PC-3 (cell line): ENCODE measurements at regions not wholly inside any gene's neighbourhood (a gene's known extent, or its start where the extent isn't known, plus 50 kb on each side); places are given as distances from the start of the nearest gene placed in this dataset.

Source experiments
- ATAC-seq: fragments of 200-7000 bp; cut with Tn5 transposase; 2 replicates; pipeline ENCODE4 v1.9.1; 2020; ENCODE audit warnings: mild to moderate bottlenecking, moderate library complexity
- BruUV-seq: library from RNA; stranded (reverse); fragments of 400-500 nt; replicated peaks from 2 replicates; lab custom pipeline; 2021; lab: Mats Ljungman, UMichigan
- CTCF ChIA-PET: fragments of 300-600 bp; sonication (Branson Sonifier 250); formaldehyde crosslinking; loops from one replicate; lab custom pipeline; 2022; ENCODE audit warnings: antibody characterized with exemption; lab: Charles Lee
- POLR2A ChIA-PET: fragments of 300-600 bp; sonication (Branson Sonifier 250); formaldehyde crosslinking; loops from one replicate; lab custom pipeline; 2022; ENCODE audit warnings: antibody characterized with exemption; ENCODE audit not compliant: unreplicated experiment; lab: Charles Lee
- DNase-seq: peaks from one replicate; pipeline ENCODE4 v3.0.0-alpha.2; 2015
- H2AFZ ChIP-seq: fragments of 300-600 bp; sonication (generic); 2 replicates; pipeline ENCODE4 v1.6.0; 2016; ENCODE audit warnings: antibody characterized with exemption, low read length
- H3F3A ChIP-seq: fragments of 300-600 bp; sonication (generic); one replicate; pipeline ENCODE4 v1.6.0; 2017; ENCODE audit warnings: antibody characterized with exemption, low read length, control low read depth, mild to moderate bottlenecking; ENCODE audit not compliant: unreplicated experiment
- H3K27ac ChIP-seq: fragments of 300-600 bp; sonication (generic); 2 replicates; pipeline ENCODE4 v1.5.1; 2016; ENCODE audit warnings: mild to moderate bottlenecking, low read length
- H3K27me3 ChIP-seq: fragments of 300-600 bp; sonication (generic); 2 replicates; pipeline ENCODE4 v1.6.1; 2016; ENCODE audit warnings: low read length, mixed read lengths
- H3K36me3 ChIP-seq: fragments of 300-600 bp; sonication (generic); 2 replicates; pipeline ENCODE4 v1.6.1; 2016; ENCODE audit warnings: low read depth, mixed run types, low read length, mixed read lengths
- H3K4me1 ChIP-seq: fragments of 300-600 bp; sonication (generic); 2 replicates; pipeline ENCODE4 v1.5.1; 2016; ENCODE audit warnings: low read length; ENCODE audit not compliant: insufficient read depth
- H3K4me2 ChIP-seq: fragments of 300-600 bp; sonication (generic); 2 replicates; pipeline ENCODE4 v1.6.0; 2016; ENCODE audit warnings: low read length
- H3K4me3 ChIP-seq: fragments of 300-600 bp; sonication (generic); 2 replicates; pipeline ENCODE4 v1.5.1; 2016; ENCODE audit warnings: mild to moderate bottlenecking, low read length, mixed read lengths
- H3K79me2 ChIP-seq: fragments of 300-600 bp; sonication (generic); 2 replicates; pipeline ENCODE4 v1.6.1; 2017; ENCODE audit warnings: low read length, mixed read lengths
- H3K9ac ChIP-seq: fragments of 300-600 bp; sonication (generic); 2 replicates; pipeline ENCODE4 v1.6.0; 2016; ENCODE audit warnings: mild to moderate bottlenecking, low read length
- H3K9me2 ChIP-seq: fragments of 300-600 bp; sonication (generic); replicated peaks from 2 replicates; pipeline ENCODE4 v1.6.1; 2016; ENCODE audit warnings: mixed run types, low read length, mixed read lengths
- H3K9me3 ChIP-seq: fragments of 300-600 bp; sonication (generic); 2 replicates; pipeline ENCODE4 v1.6.1; 2016; ENCODE audit warnings: low read length, mixed read lengths
- H4K20me1 ChIP-seq: fragments of 300-600 bp; sonication (generic); 2 replicates; pipeline ENCODE4 v1.6.1; 2016; ENCODE audit warnings: low read length, mixed read lengths
- EZH2 ChIP-seq: fragments of 300-600 bp; sonication (generic); IDR thresholded peaks from one replicate; pipeline ENCODE4 v1.6.1; 2017; ENCODE audit warnings: antibody characterized with exemption, mild to moderate bottlenecking, low read length; ENCODE audit not compliant: unreplicated experiment
- EZH2phosphoT487 ChIP-seq: fragments of 300-600 bp; sonication (generic); IDR thresholded peaks from 2 replicates; pipeline ENCODE4 v1.6.1; 2018; ENCODE audit warnings: mild to moderate bottlenecking, antibody characterized with exemption, low read length, borderline replicate concordance
- intact Hi-C: fragments of 100-400 bp; cut with micrococcal nuclease; formaldehyde crosslinking; loops from 2 replicates; pipeline ENCODE4 v1.9.0; 2023
- TF ChIP-seq, protein P1 (sequence below): fragments of 300-600 bp; sonication (generic); conservative IDR thresholded peaks from 2 replicates; pipeline ENCODE4 v1.5.1; 2017; ENCODE audit warnings: antibody characterized with exemption, low read depth, mild to moderate bottlenecking, low read length

DNA sequence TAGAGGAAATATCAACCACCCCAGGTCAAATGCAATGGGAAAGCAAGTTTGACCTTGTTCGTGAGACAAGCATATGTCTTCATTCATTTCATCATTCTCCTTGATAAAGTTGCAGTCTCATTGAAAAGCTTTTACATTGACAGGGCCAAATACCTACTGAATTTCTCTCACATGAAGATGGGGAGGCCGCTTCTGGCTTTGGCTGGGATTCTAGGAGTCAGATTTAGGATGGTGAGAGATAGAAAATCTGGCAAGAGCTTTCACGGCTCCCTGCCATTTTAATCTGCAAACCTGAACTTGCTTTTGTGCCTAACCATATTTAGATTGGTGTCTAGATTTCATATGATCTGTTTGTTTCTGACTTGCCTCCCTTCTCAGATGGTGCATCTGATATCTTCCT, 88.0 kb downstream of the TMEM100 start:
- DNase-seq: no peak
- ChIA-PET CTCF (no interaction called here), POLR2A (no interaction called here)
- Histone ChIP-seq H3K36me3 (no peaks in the 10 kb centered on the region), H3F3A (no peaks in the 10 kb centered on the region), H3K9me2 (no peaks in the 10 kb centered on the region), H3K27ac (no peak overlapping the region), H3K4me1 (no peaks in the 10 kb centered on the region), H3K9ac (no peak overlapping the region), H4K20me1 (no peaks in the 10 kb centered on the region), H3K9me3 (no peaks in the 10 kb centered on the region), H3K4me2 (peak overlapping the region; percentile 37; the same call in 1 of the 2 replicates), H2AFZ (no peak overlapping the region), H3K27me3 (peaks cover 72% of the 10 kb centered on the region), H3K4me3 (peak overlapping the region; percentile 28; the same call in 1 of the 2 replicates), H3K79me2 (no peaks in the 10 kb centered on the region)
- TF ChIP-seq EZH2 (no peak), EZH2phosphoT487 (no peak)
- TF ChIP-seq, protein P1, sequence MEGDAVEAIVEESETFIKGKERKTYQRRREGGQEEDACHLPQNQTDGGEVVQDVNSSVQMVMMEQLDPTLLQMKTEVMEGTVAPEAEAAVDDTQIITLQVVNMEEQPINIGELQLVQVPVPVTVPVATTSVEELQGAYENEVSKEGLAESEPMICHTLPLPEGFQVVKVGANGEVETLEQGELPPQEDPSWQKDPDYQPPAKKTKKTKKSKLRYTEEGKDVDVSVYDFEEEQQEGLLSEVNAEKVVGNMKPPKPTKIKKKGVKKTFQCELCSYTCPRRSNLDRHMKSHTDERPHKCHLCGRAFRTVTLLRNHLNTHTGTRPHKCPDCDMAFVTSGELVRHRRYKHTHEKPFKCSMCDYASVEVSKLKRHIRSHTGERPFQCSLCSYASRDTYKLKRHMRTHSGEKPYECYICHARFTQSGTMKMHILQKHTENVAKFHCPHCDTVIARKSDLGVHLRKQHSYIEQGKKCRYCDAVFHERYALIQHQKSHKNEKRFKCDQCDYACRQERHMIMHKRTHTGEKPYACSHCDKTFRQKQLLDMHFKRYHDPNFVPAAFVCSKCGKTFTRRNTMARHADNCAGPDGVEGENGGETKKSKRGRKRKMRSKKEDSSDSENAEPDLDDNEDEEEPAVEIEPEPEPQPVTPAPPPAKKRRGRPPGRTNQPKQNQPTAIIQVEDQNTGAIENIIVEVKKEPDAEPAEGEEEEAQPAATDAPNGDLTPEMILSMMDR: no peak
- ATAC-seq: no peak
- intact Hi-C loops: no loop called here
- BruUV-seq: no TSS peak

DNA sequence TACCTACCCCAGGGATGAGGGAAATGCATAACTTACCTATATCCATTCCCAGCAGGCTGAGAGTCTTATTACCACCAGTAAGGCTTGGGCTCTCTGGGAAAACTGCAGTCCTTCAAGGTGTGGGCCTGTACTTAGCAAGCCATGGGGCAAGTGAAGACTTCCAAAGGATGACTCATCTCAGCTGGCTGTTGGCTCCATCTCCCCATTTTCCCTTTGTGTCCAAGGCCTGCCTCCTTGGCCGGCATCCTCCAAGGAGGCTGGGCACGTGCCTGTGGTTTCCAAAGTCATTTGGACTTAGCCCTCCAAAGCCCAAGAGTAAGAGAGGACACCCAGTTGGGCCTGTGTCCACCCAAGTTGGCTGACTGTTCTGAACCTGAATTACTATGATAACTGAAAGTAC, 89.8 kb downstream of the TMEM100 start:
- intact Hi-C loops: no loop called here
- no peak overlapping the region for H3K4me3 ChIP-seq
- no peaks in the 10 kb centered on the region for H3K9me2 ChIP-seq
- no peaks in the 10 kb centered on the region for H3K79me2 ChIP-seq
- no peak for ATAC-seq
- H3F3A ChIP-seq: no peaks in the 10 kb centered on the region
- TF ChIP-seq EZH2phosphoT487 (no peak), EZH2 (no peak)
- TF ChIP-seq, protein P1: no peak
- H2AFZ ChIP-seq: no peak overlapping the region
- BruUV-seq: no TSS peak
- no peaks in the 10 kb centered on the region for H4K20me1 ChIP-seq
- no peaks in the 10 kb centered on the region for H3K36me3 ChIP-seq
- ChIA-PET CTCF (no interaction called here), POLR2A (no interaction called here)
- no peak overlapping the region for H3K27ac ChIP-seq
- H3K9ac ChIP-seq: no peak overlapping the region
- H3K27me3 ChIP-seq: peaks cover 69% of the 10 kb centered on the region
- H3K4me1 ChIP-seq: no peaks in the 10 kb centered on the region
- no peak for DNase-seq
- H3K9me3 ChIP-seq: no peaks in the 10 kb centered on the region
- H3K4me2 ChIP-seq: no peak overlapping the region

DNA sequence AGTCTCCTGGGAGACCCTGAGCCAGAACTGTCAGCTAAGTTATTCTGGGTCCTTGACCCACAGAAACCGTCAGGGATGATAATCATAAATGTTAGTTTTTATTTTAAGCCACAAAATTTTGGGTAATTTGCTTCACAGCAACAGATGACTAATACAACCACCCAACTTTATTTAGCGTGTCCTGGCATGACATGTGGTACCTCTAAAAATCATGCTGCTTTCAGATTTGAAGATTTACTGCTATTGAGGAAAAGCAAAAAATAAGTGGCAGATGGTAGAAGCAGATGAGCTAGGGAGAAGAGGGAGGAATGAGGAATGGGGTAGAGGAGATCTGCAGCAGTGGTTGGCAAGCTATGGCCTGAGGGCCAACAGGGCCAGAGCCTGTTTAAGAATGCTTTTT, 90.4 kb downstream of the TMEM100 start:
- Histone ChIP-seq H3K9ac (no peak overlapping the region), H3F3A (no peaks in the 10 kb centered on the region), H3K4me3 (no peak overlapping the region), H3K36me3 (no peaks in the 10 kb centered on the region), H4K20me1 (no peaks in the 10 kb centered on the region), H3K27ac (no peak overlapping the region), H3K4me2 (no peak overlapping the region), H3K4me1 (no peaks in the 10 kb centered on the region), H2AFZ (no peak overlapping the region), H3K9me2 (no peaks in the 10 kb centered on the region), H3K79me2 (no peaks in the 10 kb centered on the region), H3K9me3 (no peaks in the 10 kb centered on the region), H3K27me3 (peaks cover 65% of the 10 kb centered on the region)
- ChIA-PET CTCF (no interaction called here), POLR2A (interaction anchor here (0.6 kb wide), 1 partner anchor 335 kb away, joined by 4 read pairs; no protein-coding TSS in a partner anchor)
- ATAC-seq: no peak
- DNase-seq: no peak
- no TSS peak for BruUV-seq
- TF ChIP-seq EZH2 (no peak), EZH2phosphoT487 (no peak)
- TF ChIP-seq, protein P1: no peak
- intact Hi-C loops: no loop called here
